ENCODE measurements at regions not wholly inside any gene's neighbourhood (a gene's known extent, or its start where the extent isn't known, plus 50 kb on each side); places are given as distances from the start of the nearest gene placed in this dataset.

DNA sequence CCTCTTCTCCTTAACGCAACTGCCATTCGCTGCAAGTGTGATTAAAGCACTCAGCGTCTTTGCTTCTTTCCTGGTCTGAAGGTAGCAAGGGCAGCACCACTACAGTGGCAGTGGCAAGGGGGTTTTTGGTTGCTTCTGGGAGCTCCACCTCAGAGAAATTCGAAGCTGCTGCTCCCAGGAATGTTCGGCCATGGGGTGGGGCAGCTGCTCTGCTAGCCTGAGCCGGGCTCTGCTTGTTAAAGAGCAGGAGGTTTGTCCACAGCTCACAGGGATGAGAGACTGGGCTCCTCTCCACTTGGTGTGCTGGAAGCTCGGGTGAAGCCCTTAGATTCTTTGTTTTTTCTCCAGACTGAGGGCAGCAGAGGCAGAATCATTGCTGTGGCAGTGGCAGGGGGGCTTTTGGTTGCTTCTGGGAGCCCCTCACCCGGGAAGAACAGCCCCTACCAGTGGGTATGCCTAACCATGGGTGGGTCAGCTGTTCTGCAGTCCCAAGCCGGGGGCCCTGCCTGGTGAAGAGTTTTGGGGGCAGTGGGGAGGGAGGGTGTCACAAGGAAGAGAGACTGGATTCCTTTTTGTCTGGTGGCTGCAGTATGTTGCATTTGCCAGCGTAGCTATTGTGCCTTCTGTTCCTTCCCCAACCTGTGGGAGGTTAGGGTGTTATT is 340.2 kb downstream of the AEBP2 start:
- TF ChIP-seq, protein P1, sequence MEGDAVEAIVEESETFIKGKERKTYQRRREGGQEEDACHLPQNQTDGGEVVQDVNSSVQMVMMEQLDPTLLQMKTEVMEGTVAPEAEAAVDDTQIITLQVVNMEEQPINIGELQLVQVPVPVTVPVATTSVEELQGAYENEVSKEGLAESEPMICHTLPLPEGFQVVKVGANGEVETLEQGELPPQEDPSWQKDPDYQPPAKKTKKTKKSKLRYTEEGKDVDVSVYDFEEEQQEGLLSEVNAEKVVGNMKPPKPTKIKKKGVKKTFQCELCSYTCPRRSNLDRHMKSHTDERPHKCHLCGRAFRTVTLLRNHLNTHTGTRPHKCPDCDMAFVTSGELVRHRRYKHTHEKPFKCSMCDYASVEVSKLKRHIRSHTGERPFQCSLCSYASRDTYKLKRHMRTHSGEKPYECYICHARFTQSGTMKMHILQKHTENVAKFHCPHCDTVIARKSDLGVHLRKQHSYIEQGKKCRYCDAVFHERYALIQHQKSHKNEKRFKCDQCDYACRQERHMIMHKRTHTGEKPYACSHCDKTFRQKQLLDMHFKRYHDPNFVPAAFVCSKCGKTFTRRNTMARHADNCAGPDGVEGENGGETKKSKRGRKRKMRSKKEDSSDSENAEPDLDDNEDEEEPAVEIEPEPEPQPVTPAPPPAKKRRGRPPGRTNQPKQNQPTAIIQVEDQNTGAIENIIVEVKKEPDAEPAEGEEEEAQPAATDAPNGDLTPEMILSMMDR (IDR thresholded peaks at IDR 0.05), result peak in 7 of 12 donors; percentile 9 to 56 (median 19)
- no peak for TF ChIP-seq POLR2A (IDR thresholded peaks at IDR 0.05)

All from heart left ventricle (tissue), 13 donors.